K562 (cell line): ENCODE measurements at regions not wholly inside any gene's neighbourhood (a gene's known extent, or its start where the extent isn't known, plus 50 kb on each side); places are given as distances from the start of the nearest gene placed in this dataset.

Source experiments
- FOS ChIP-seq: IDR thresholded peaks from 3 replicates; pipeline ENCODE4 v1.6.1; 2011; ENCODE audit not compliant: insufficient read length; ENCODE audit errors: extremely low read depth
- ZBTB12 ChIP-seq: fragments of 250-450 bp; sonication (Bioruptor Pico); IDR thresholded peaks from 2 replicates; pipeline ENCODE4 v1.4.0; 2020
- ZNF239 ChIP-seq: fragments of 250-450 bp; sonication (Bioruptor Pico); IDR thresholded peaks from 2 replicates; pipeline ENCODE4 v1.4.0; 2020; ENCODE audit warnings: mild to moderate bottlenecking
- TF ChIP-seq, protein P1 (sequence below): sonication (generic); formaldehyde crosslinking; IDR thresholded peaks from 2 replicates; pipeline ENCODE4 v1.8.0; 2023; ENCODE audit warnings: mild to moderate bottlenecking, missing genetic modification reagents

DNA sequence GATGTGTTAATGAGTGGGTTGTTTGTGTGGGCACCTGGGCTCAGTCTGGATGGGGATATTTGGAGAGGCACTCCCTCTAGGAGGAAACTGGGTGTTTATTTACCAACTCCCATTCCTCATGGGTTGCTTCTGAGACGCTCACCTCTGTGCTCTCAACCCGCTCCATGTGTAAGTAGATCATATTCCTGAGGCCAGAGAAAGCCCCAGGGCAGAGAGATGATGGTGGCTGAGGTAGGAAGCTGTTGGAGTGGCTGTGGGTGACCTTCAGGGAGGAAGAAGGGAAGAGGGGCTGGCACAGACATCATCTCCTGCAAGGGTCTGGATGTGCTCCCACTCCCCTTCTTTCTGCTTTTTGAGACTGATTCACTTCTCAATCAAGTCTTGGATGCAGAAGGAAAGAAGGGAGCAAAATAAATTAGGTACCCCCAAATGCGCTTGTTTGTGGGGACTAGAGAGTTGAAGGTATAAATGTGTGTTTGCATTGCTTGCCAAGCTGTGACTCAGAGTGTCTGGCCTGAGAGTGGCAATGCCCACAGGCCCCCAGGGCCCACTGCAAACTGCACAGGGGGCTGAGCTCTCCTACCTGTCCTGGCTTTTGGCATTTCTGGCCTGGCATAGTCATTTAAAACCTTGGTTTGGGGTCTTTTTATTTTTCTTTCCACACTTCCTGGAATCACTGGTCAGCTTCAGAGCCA is 57.2 kb upstream of the TNP1 start:
- no peak for TF ChIP-seq ZBTB12 (CRISPR knock-in tag)
- TF ChIP-seq ZNF239 (CRISPR knock-in tag): no peak
- TF ChIP-seq, protein P1, sequence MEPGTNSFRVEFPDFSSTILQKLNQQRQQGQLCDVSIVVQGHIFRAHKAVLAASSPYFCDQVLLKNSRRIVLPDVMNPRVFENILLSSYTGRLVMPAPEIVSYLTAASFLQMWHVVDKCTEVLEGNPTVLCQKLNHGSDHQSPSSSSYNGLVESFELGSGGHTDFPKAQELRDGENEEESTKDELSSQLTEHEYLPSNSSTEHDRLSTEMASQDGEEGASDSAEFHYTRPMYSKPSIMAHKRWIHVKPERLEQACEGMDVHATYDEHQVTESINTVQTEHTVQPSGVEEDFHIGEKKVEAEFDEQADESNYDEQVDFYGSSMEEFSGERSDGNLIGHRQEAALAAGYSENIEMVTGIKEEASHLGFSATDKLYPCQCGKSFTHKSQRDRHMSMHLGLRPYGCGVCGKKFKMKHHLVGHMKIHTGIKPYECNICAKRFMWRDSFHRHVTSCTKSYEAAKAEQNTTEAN (CRISPR knock-in tag): no peak
- no peak for TF ChIP-seq FOS
